ENCODE measurements at regions not wholly inside any gene's neighbourhood (a gene's known extent, or its start where the extent isn't known, plus 50 kb on each side); places are given as distances from the start of the nearest gene placed in this dataset.

- H3K9me3 ChIP-seq (ENCODE audit: control insufficient read depth, insufficient read depth, low read length), result no peaks in the 10 kb centered on the region
- H3K9ac ChIP-seq (ENCODE audit: low read depth, low read length), result no peak overlapping the region
Measured at GRCh38 chr1:234875328-234875952, 253.2 kb downstream of the TOMM20 start.

GRCh38 chr1:234874291-234875288 is 254.0 kb downstream of the TOMM20 start:
- no peak overlapping the region for H3K9ac ChIP-seq (ENCODE audit: low read depth, low read length)
- no peaks in the 10 kb centered on the region for H3K36me3 ChIP-seq (ENCODE audit: control insufficient read depth, insufficient read depth, low read length)
- H3K4me3 ChIP-seq (ENCODE audit: low read depth, low read length), result no peak overlapping the region
- H3K9me3 ChIP-seq (ENCODE audit: control insufficient read depth, insufficient read depth, low read length), result no peaks in the 10 kb centered on the region
- no peaks in the 10 kb centered on the region for H3K4me1 ChIP-seq (ENCODE audit: control insufficient read depth, insufficient read depth, low read length)
- H3K27me3 ChIP-seq (ENCODE audit: control insufficient read depth, insufficient read depth, low read length), result no peaks in the 10 kb centered on the region

More at GRCh38 chr1:234875328-234875952, 253.2 kb downstream of the TOMM20 start:
- H3K36me3 ChIP-seq (ENCODE audit: control insufficient read depth, insufficient read depth, low read length), result no peaks in the 10 kb centered on the region
- H3K27me3 ChIP-seq (ENCODE audit: control insufficient read depth, insufficient read depth, low read length), result no peaks in the 10 kb centered on the region
- no peak overlapping the region for H3K4me3 ChIP-seq (ENCODE audit: low read depth, low read length)
- H3K4me1 ChIP-seq (ENCODE audit: control insufficient read depth, insufficient read depth, low read length), result no peaks in the 10 kb centered on the region

- Histone ChIP-seq H3K9me3 (ENCODE audit: control insufficient read depth, insufficient read depth, low read length) (no peaks in the 10 kb centered on the region), H3K9ac (ENCODE audit: low read depth, low read length) (no peak overlapping the region), H3K4me3 (ENCODE audit: low read depth, low read length) (no peak overlapping the region), H3K27me3 (ENCODE audit: control insufficient read depth, insufficient read depth, low read length) (no peaks in the 10 kb centered on the region), H3K36me3 (ENCODE audit: control insufficient read depth, insufficient read depth, low read length) (no peaks in the 10 kb centered on the region), H3K4me1 (ENCODE audit: control insufficient read depth, insufficient read depth, low read length) (no peaks in the 10 kb centered on the region)
Measured at GRCh38 chr1:234871710-234872271, 256.8 kb downstream of the TOMM20 start.

- Histone ChIP-seq H3K4me3 (ENCODE audit: low read depth, low read length) (no peak overlapping the region), H3K9me3 (ENCODE audit: control insufficient read depth, insufficient read depth, low read length) (no peaks in the 10 kb centered on the region), H3K27me3 (ENCODE audit: control insufficient read depth, insufficient read depth, low read length) (no peaks in the 10 kb centered on the region), H3K36me3 (ENCODE audit: control insufficient read depth, insufficient read depth, low read length) (no peaks in the 10 kb centered on the region), H3K9ac (ENCODE audit: low read depth, low read length) (no peak overlapping the region), H3K4me1 (ENCODE audit: control insufficient read depth, insufficient read depth, low read length) (no peaks in the 10 kb centered on the region)
Measured at GRCh38 chr1:234871039-234871709, 257.5 kb downstream of the TOMM20 start.

GRCh38 chr1:234870020-234870981 is 258.3 kb downstream of the TOMM20 start:
- no peak overlapping the region for H3K4me3 ChIP-seq (ENCODE audit: low read depth, low read length)
- no peaks in the 10 kb centered on the region for H3K9me3 ChIP-seq (ENCODE audit: control insufficient read depth, insufficient read depth, low read length)
- no peaks in the 10 kb centered on the region for H3K36me3 ChIP-seq (ENCODE audit: control insufficient read depth, insufficient read depth, low read length)
- H3K4me1 ChIP-seq (ENCODE audit: control insufficient read depth, insufficient read depth, low read length), result no peaks in the 10 kb centered on the region
- no peak overlapping the region for H3K9ac ChIP-seq (ENCODE audit: low read depth, low read length)
- H3K27me3 ChIP-seq (ENCODE audit: control insufficient read depth, insufficient read depth, low read length), result no peaks in the 10 kb centered on the region

- no peak overlapping the region for H3K9ac ChIP-seq (ENCODE audit: low read depth, low read length)
- no peaks in the 10 kb centered on the region for H3K36me3 ChIP-seq (ENCODE audit: control insufficient read depth, insufficient read depth, low read length)
- H3K4me3 ChIP-seq (ENCODE audit: low read depth, low read length), result no peak overlapping the region
- no peaks in the 10 kb centered on the region for H3K9me3 ChIP-seq (ENCODE audit: control insufficient read depth, insufficient read depth, low read length)
- H3K4me1 ChIP-seq (ENCODE audit: control insufficient read depth, insufficient read depth, low read length), result no peaks in the 10 kb centered on the region
- H3K27me3 ChIP-seq (ENCODE audit: control insufficient read depth, insufficient read depth, low read length), result no peaks in the 10 kb centered on the region
Measured at GRCh38 chr1:234869182-234870019, 259.2 kb downstream of the TOMM20 start.

GRCh38 chr1:234868296-234869147 is 258.5 kb upstream of the IRF2BP2 start:
- Histone ChIP-seq H3K4me3 (ENCODE audit: low read depth, low read length) (no peak overlapping the region), H3K9me3 (ENCODE audit: control insufficient read depth, insufficient read depth, low read length) (no peaks in the 10 kb centered on the region), H3K36me3 (ENCODE audit: control insufficient read depth, insufficient read depth, low read length) (no peaks in the 10 kb centered on the region), H3K9ac (ENCODE audit: low read depth, low read length) (no peak overlapping the region), H3K4me1 (ENCODE audit: control insufficient read depth, insufficient read depth, low read length) (no peaks in the 10 kb centered on the region), H3K27me3 (ENCODE audit: control insufficient read depth, insufficient read depth, low read length) (no peaks in the 10 kb centered on the region)

- Histone ChIP-seq H3K9ac (ENCODE audit: low read depth, low read length) (no peak overlapping the region), H3K4me3 (ENCODE audit: low read depth, low read length) (no peak overlapping the region), H3K27me3 (ENCODE audit: control insufficient read depth, insufficient read depth, low read length) (no peaks in the 10 kb centered on the region), H3K4me1 (ENCODE audit: control insufficient read depth, insufficient read depth, low read length) (no peaks in the 10 kb centered on the region), H3K9me3 (ENCODE audit: control insufficient read depth, insufficient read depth, low read length) (no peaks in the 10 kb centered on the region), H3K36me3 (ENCODE audit: control insufficient read depth, insufficient read depth, low read length) (no peaks in the 10 kb centered on the region)
Measured at GRCh38 chr1:234866007-234866866, 256.3 kb upstream of the IRF2BP2 start.

Data from iPS-15b (cell line).